ENCODE measurements at regions not wholly inside any gene's neighbourhood (a gene's known extent, or its start where the extent isn't known, plus 50 kb on each side); places are given as distances from the start of the nearest gene placed in this dataset.
"Not testable (repeated sequence)": the region's sequence is repeated elsewhere in the genome, so short reads cannot be mapped to it uniquely, and the experiment has no call there.

- H3K4me1 Mint-ChIP-seq = no peaks in the 10 kb centered on the region
- no peak overlapping the region for H3K27ac Mint-ChIP-seq
- H3K27me3 Mint-ChIP-seq = no peaks in the 10 kb centered on the region
- no peaks in the 10 kb centered on the region for H3K36me3 Mint-ChIP-seq
- H3K9me3 Mint-ChIP-seq = no peaks in the 10 kb centered on the region
- no peak overlapping the region for H3K4me3 Mint-ChIP-seq
Measured at GRCh38 chr2:167681234-167682015, 566.0 kb downstream of the STK39 start.

GRCh38 chr2:167678158-167678557, 569.2 kb downstream of the STK39 start:
- H3K27ac Mint-ChIP-seq = no peak overlapping the region
- H3K36me3 Mint-ChIP-seq = no peaks in the 10 kb centered on the region
- H3K4me1 Mint-ChIP-seq = no peaks in the 10 kb centered on the region
- H3K27me3 Mint-ChIP-seq = no peaks in the 10 kb centered on the region
- no peak overlapping the region for H3K4me3 Mint-ChIP-seq
- no peaks in the 10 kb centered on the region for H3K9me3 Mint-ChIP-seq

GRCh38 chr2:167675906-167676305, 571.5 kb downstream of the STK39 start:
- Mint-ChIP-seq H3K4me3 (no peak overlapping the region), H3K27ac (no peak overlapping the region), H3K27me3 (no peaks in the 10 kb centered on the region), H3K4me1 (no peaks in the 10 kb centered on the region), H3K36me3 (no peaks in the 10 kb centered on the region), H3K9me3 (peaks cover 3 to 7% (median 3%) of the 10 kb centered on the region in 3 donors)

- H3K27me3 Mint-ChIP-seq = no peaks in the 10 kb centered on the region
- H3K4me1 Mint-ChIP-seq = no peaks in the 10 kb centered on the region
- H3K9me3 Mint-ChIP-seq = peaks cover 3 to 25% (median 6%) of the 10 kb centered on the region in 3 donors
- H3K36me3 Mint-ChIP-seq = no peaks in the 10 kb centered on the region
- H3K4me3 Mint-ChIP-seq = peak overlapping the region in 1 of 4 donors; percentile 34
- H3K27ac Mint-ChIP-seq = no peak overlapping the region
Measured at GRCh38 chr2:167670588-167670987, 576.8 kb downstream of the STK39 start.

DNA sequence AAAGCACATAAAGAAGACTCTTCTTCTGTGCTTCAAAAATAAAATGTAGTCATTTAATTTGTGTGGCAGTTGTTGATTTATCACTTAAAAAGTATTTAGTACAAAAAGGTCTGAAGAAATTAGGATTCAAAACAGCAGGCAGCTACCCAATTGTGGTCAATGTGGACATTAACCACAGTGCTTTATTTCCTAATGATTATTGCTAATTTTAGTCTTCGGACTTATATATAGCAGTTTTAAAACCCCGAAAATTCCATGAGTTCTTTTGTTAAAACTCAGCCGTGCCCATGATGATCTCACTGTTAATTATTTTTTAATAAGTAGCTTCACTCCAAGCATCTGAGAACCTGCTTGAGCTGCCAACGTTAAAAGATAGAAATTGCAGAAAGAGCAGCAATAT, 594.3 kb downstream of the STK39 start:
- Mint-ChIP-seq H3K27ac (no peak overlapping the region), H3K36me3 (no peaks in the 10 kb centered on the region), H3K9me3 (peaks cover 1 to 4% (median 1%) of the 10 kb centered on the region in 3 donors), H3K4me1 (no peaks in the 10 kb centered on the region), H3K4me3 (no peak overlapping the region), H3K27me3 (no peaks in the 10 kb centered on the region)

GRCh38 chr2:167652401-167652800, 595.0 kb downstream of the STK39 start:
- Mint-ChIP-seq H3K27me3 (no peaks in the 10 kb centered on the region), H3K27ac (no peak overlapping the region), H3K9me3 (peaks cover 1 to 4% (median 2%) of the 10 kb centered on the region in 3 donors), H3K36me3 (no peaks in the 10 kb centered on the region), H3K4me1 (no peaks in the 10 kb centered on the region), H3K4me3 (no peak overlapping the region)

DNA sequence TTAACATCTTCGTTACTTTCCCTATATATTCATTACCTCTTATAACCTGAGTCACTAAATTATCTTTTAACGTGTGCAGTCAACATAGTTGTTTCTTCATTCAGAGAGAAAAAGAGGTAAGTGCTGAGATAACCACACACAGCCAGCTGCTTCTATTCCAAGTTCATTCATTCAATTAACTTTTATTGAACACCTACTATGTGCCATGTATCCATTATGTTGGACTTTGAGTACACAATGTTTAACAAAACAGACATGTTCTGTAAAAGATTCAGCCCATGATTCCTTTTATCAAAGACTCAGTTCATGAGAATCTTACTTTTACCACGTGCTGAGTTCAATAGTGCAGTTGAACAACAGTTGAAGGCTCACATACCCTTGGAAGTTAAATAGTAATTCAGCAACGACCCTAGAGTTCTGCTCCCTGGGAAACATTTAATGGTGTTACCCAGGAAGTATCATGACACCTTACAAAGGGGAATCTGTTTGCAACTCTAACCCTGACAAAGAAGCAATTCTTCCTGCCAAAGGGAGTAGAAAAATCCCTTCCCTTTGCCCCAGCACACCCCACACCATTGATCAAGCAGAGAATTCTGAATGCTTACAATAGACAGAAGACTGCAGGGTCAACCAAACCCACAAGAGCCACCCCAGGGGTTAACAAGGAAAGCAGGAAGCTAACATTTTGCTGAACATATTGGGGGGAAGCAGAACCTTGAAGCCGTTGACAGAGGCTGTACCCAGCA, 595.8 kb downstream of the STK39 start:
- Mint-ChIP-seq H3K36me3 (no peaks in the 10 kb centered on the region), H3K27me3 (no peaks in the 10 kb centered on the region), H3K9me3 (peaks cover 1 to 4% (median 2%) of the 10 kb centered on the region in 3 donors)

GRCh38 chr2:167646557-167646956, 600.8 kb downstream of the STK39 start:
- H3K36me3 Mint-ChIP-seq = no peaks in the 10 kb centered on the region
- no peaks in the 10 kb centered on the region for H3K27me3 Mint-ChIP-seq
- peaks cover 2 to 8% (median 5%) of the 10 kb centered on the region in 3 donors for H3K9me3 Mint-ChIP-seq
- H3K4me1 Mint-ChIP-seq = no peaks in the 10 kb centered on the region
- no peak overlapping the region for H3K4me3 Mint-ChIP-seq
- H3K27ac Mint-ChIP-seq = no peak overlapping the region

More for the DNA sequence above, 595.8 kb downstream of the STK39 start:
- no peaks in the 10 kb centered on the region for H3K4me1 Mint-ChIP-seq
- no peak overlapping the region for H3K4me3 Mint-ChIP-seq
- no peak overlapping the region for H3K27ac Mint-ChIP-seq

DNA sequence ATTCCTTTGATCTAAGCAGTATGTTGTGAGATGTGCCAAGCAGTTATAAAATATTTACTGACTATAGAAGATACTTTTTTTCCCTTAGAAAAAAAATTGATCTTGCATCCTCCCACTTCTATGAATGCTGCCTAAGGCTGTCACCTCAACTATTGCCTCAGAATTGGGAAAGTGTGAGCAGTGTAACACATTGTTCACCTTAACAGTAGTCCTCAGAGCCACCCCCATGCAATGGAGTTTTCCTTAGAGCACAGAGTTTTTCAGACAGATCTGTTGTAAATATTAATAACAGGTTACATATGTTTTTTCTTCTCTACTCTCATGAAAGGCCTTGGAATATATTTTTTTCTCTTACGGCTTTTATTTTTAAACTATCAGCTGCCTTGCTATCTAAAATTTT, 607.3 kb downstream of the STK39 start:
- no peaks in the 10 kb centered on the region for H3K27me3 Mint-ChIP-seq
- H3K4me1 Mint-ChIP-seq = no peaks in the 10 kb centered on the region
- no peaks in the 10 kb centered on the region for H3K36me3 Mint-ChIP-seq
- H3K27ac Mint-ChIP-seq = no peak overlapping the region
- no peak overlapping the region for H3K4me3 Mint-ChIP-seq
- H3K9me3 Mint-ChIP-seq = peaks cover 0 to 5% (median 4%) of the 10 kb centered on the region in 3 donors

- Mint-ChIP-seq H3K27ac (no peak overlapping the region), H3K4me3 (no peak overlapping the region), H3K4me1 (no peaks in the 10 kb centered on the region), H3K9me3 (peaks cover 0 to 5% (median 4%) of the 10 kb centered on the region in 3 donors), H3K36me3 (no peaks in the 10 kb centered on the region), H3K27me3 (no peaks in the 10 kb centered on the region)
Measured at GRCh38 chr2:167637741-167638140, 609.7 kb downstream of the STK39 start.

DNA sequence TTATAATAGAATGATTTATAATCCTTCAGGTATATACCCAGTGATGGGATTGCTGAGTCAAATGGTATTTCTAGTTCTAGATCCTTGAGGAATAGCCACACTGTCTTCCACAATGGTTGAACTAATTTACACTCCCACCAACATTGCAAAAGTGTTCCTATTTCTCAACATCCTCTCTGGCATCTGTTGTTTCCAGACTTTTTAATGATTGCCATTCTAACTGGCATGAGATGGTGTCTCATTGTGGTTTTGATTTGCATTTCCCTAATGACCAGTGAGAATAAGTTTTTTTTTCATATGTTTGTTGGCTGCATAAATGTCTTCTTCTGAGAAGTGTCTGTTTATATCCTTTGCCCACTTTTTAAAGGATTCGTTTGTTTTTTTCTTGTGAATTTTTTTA, 615.1 kb downstream of the STK39 start:
- H3K27me3 Mint-ChIP-seq, H3K4me1 Mint-ChIP-seq, H3K27ac Mint-ChIP-seq, H3K36me3 Mint-ChIP-seq, H3K9me3 Mint-ChIP-seq, H3K4me3 Mint-ChIP-seq: not testable (repeated sequence)

DNA sequence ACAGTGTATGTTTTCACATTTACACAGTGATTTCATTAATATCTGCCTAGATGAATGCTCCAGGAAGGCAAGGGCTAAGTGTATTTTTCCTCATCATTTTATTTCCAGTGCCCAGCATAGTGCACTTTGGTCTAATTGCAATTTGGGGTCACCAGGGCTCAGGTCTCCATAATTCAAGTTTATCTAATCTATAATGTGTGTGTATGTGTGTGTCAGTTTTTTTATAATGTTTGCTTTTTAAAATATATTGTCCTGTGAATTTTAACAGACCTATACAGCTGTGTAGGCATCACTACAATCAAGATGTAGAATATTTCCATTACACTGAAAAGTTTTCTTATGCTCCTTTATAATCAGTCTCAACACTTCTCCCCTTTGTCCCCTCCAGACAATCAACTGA, 620.4 kb downstream of the STK39 start:
- peaks cover 2% of the 10 kb centered on the region for H3K36me3 Mint-ChIP-seq
- H3K9me3 Mint-ChIP-seq = peaks cover 0 to 3% (median under 1%) of the 10 kb centered on the region in 3 donors
- no peak overlapping the region for H3K4me3 Mint-ChIP-seq
- no peak overlapping the region for H3K27ac Mint-ChIP-seq
- H3K4me1 Mint-ChIP-seq = no peaks in the 10 kb centered on the region
- no peaks in the 10 kb centered on the region for H3K27me3 Mint-ChIP-seq

- no peak overlapping the region for H3K4me3 Mint-ChIP-seq
- no peaks in the 10 kb centered on the region for H3K4me1 Mint-ChIP-seq
- peaks cover 0 to 3% (median 3%) of the 10 kb centered on the region in 3 donors for H3K9me3 Mint-ChIP-seq
- H3K27me3 Mint-ChIP-seq = no peaks in the 10 kb centered on the region
- H3K36me3 Mint-ChIP-seq = peaks cover 2% of the 10 kb centered on the region
- H3K27ac Mint-ChIP-seq = no peak overlapping the region
Measured at GRCh38 chr2:167626301-167626700, 621.1 kb downstream of the STK39 start.

GRCh38 chr2:167616997-167617396, 630.4 kb downstream of the STK39 start:
- Mint-ChIP-seq H3K4me3 (no peak overlapping the region), H3K36me3 (no peaks in the 10 kb centered on the region), H3K9me3 (peaks cover 0 to 3% (median 0%) of the 10 kb centered on the region in 3 donors), H3K4me1 (peaks cover 0 to 2% (median 0%) of the 10 kb centered on the region in 3 donors), H3K27me3 (no peaks in the 10 kb centered on the region), H3K27ac (no peak overlapping the region)

DNA sequence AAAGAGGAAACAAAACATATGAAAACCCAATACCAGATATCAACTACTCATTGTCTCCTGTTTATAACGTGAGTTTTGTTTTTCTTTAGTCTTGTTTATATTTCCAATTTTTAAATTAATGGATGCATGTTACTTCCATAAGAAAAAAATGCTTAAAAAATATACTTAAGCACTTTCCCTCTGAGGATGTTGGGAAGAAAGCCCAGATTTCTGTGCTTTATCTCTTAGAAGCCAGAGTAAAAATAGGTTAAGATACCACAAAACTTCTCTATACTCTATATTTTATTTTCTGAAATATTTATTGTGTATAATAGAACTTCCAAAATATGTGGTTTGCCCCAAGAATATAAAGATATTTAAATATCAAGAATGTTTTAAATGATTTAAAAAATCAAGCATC, 633.9 kb downstream of the STK39 start:
- no peak overlapping the region for H3K4me3 Mint-ChIP-seq
- peaks cover 0 to 2% (median 0%) of the 10 kb centered on the region in 3 donors for H3K4me1 Mint-ChIP-seq
- H3K9me3 Mint-ChIP-seq = peaks cover 0 to 4% (median 0%) of the 10 kb centered on the region in 3 donors
- no peak overlapping the region for H3K27ac Mint-ChIP-seq
- H3K36me3 Mint-ChIP-seq = no peaks in the 10 kb centered on the region
- H3K27me3 Mint-ChIP-seq = peaks cover 2% of the 10 kb centered on the region
